ENCODE measurements at regions not wholly inside any gene's neighbourhood (a gene's known extent, or its start where the extent isn't known, plus 50 kb on each side); places are given as distances from the start of the nearest gene placed in this dataset.

- no peaks in the 10 kb centered on the region for H3K36me3 ChIP-seq (ENCODE audit: insufficient read depth, low read length)
- no peaks in the 10 kb centered on the region for H3K27me3 Mint-ChIP-seq
- ATAC-seq (ENCODE audit: poor library complexity) (no peak), DNase-seq (no peak)
- no peak overlapping the region for H3K27ac Mint-ChIP-seq
- H3K36me3 Mint-ChIP-seq (ENCODE audit: low read depth) = no peaks in the 10 kb centered on the region
- H3K9me3 Mint-ChIP-seq = peaks cover 3% of the 10 kb centered on the region
- H3K9me3 ChIP-seq (ENCODE audit: control insufficient read depth in 1 of 2, insufficient read depth in 1 of 2, low read length in 2 of 2) = no peaks in the 10 kb centered on the region
- POLR2A ChIA-PET = no interaction called here
- TF ChIP-seq CTCF (IDR thresholded peaks at IDR 0.05) = no peak
- H3K27me3 ChIP-seq (ENCODE audit: control insufficient read depth in 1 of 2, insufficient read depth in 2 of 2, low read length in 2 of 2) = no peaks in the 10 kb centered on the region
- intact Hi-C loops (cut with DNase I, micrococcal nuclease) = no loop called here
- H3K27ac ChIP-seq (ENCODE audit: low read depth in 1 of 2, low read length in 2 of 2) = no peak overlapping the region
- H3K4me1 Mint-ChIP-seq (ENCODE audit: low read depth) = no peaks in the 10 kb centered on the region
- H3K4me3 ChIP-seq (ENCODE audit: low read length) = no peak overlapping the region
- CTCF ChIA-PET = no interaction called here
- no peak overlapping the region for H3K4me3 Mint-ChIP-seq
- H3K4me1 ChIP-seq (ENCODE audit: insufficient read depth, low read length) = no peaks in the 10 kb centered on the region
These were observed 702.7 kb downstream of the MAFB start for GRCh38 chr20:39986173-39986904.

- Histone ChIP-seq H3K4me1 (ENCODE audit: insufficient read depth, low read length) (no peaks in the 10 kb centered on the region), H3K27ac (ENCODE audit: low read depth in 1 of 2, low read length in 2 of 2) (no peak overlapping the region), H3K9me3 (ENCODE audit: control insufficient read depth in 1 of 2, insufficient read depth in 1 of 2, low read length in 2 of 2) (no peaks in the 10 kb centered on the region), H3K27me3 (ENCODE audit: control insufficient read depth in 1 of 2, insufficient read depth in 2 of 2, low read length in 2 of 2) (no peaks in the 10 kb centered on the region), H3K36me3 (ENCODE audit: insufficient read depth, low read length) (no peaks in the 10 kb centered on the region), H3K4me3 (ENCODE audit: low read length) (no peak overlapping the region)
- DNase-seq (no peak), ATAC-seq (ENCODE audit: poor library complexity) (no peak)
- H3K27ac Mint-ChIP-seq = no peak overlapping the region
- POLR2A ChIA-PET = no interaction called here
- no peaks in the 10 kb centered on the region for H3K36me3 Mint-ChIP-seq (ENCODE audit: low read depth)
- no peak for TF ChIP-seq CTCF (IDR thresholded peaks at IDR 0.05)
- CTCF ChIA-PET = no interaction called here
- no peaks in the 10 kb centered on the region for H3K27me3 Mint-ChIP-seq
- H3K4me1 Mint-ChIP-seq (ENCODE audit: low read depth) = no peaks in the 10 kb centered on the region
- no peak overlapping the region for H3K4me3 Mint-ChIP-seq
- peaks cover 3% of the 10 kb centered on the region for H3K9me3 Mint-ChIP-seq
- intact Hi-C loops (cut with DNase I, micrococcal nuclease) = no loop called here
These were observed 703.7 kb downstream of the MAFB start for GRCh38 chr20:39985271-39985827.

- H3K4me3 Mint-ChIP-seq = no peak overlapping the region
- no peaks in the 10 kb centered on the region for H3K4me1 ChIP-seq (ENCODE audit: insufficient read depth, low read length)
- H3K4me1 Mint-ChIP-seq (ENCODE audit: low read depth) = no peaks in the 10 kb centered on the region
- ChIA-PET CTCF (no interaction called here), POLR2A (no interaction called here)
- ATAC-seq (ENCODE audit: poor library complexity) = no peak
- H3K9me3 ChIP-seq (ENCODE audit: control insufficient read depth in 1 of 2, insufficient read depth in 1 of 2, low read length in 2 of 2) = no peaks in the 10 kb centered on the region
- H3K27me3 Mint-ChIP-seq = no peaks in the 10 kb centered on the region
- intact Hi-C loops (cut with DNase I, micrococcal nuclease) = no loop called here
- DNase-seq = no peak
- TF ChIP-seq CTCF (IDR thresholded peaks at IDR 0.05) = no peak
- no peak overlapping the region for H3K27ac ChIP-seq (ENCODE audit: low read depth in 1 of 2, low read length in 2 of 2)
- peaks cover 3% of the 10 kb centered on the region for H3K9me3 Mint-ChIP-seq
- no peaks in the 10 kb centered on the region for H3K27me3 ChIP-seq (ENCODE audit: control insufficient read depth in 1 of 2, insufficient read depth in 2 of 2, low read length in 2 of 2)
- no peak overlapping the region for H3K27ac Mint-ChIP-seq
- no peaks in the 10 kb centered on the region for H3K36me3 Mint-ChIP-seq (ENCODE audit: low read depth)
- H3K4me3 ChIP-seq (ENCODE audit: low read length) = no peak overlapping the region
- H3K36me3 ChIP-seq (ENCODE audit: insufficient read depth, low read length) = no peaks in the 10 kb centered on the region
These were observed 705.4 kb downstream of the MAFB start for GRCh38 chr20:39983655-39984054.
